Spleen (tissue), 7 donors: ENCODE measurements at regions not wholly inside any gene's neighbourhood (a gene's known extent, or its start where the extent isn't known, plus 50 kb on each side); places are given as distances from the start of the nearest gene placed in this dataset.

Source experiments
- POLR2A ChIP-seq, 3 donors: fragments of 450-650 bp; IDR thresholded peaks; one replicate each; pipeline ENCODE4 v1.5.1; 2017; ENCODE audit warnings: antibody characterized with exemption in 3 of 3, mild to moderate bottlenecking in 1 of 3
- POLR2AphosphoS5 ChIP-seq, 3 donors: sonication (generic); formaldehyde crosslinking; IDR thresholded peaks; one replicate each; pipeline ENCODE4 v1.5.1; 2017; ENCODE audit warnings: antibody characterized with exemption in 3 of 3
- TF ChIP-seq, protein P1 (sequence below), 11 experiments: fragments of 200-600 bp in 7 of 11; fragments of 450-650 bp in 4 of 11; sonication (generic) in 4 of 11; IDR thresholded peaks in 8 of 11; conservative IDR thresholded peaks in 3 of 11; 1 replicate in 7 of 11; 2 replicates in 4 of 11; pipeline versions ENCODE4 v1.4.0 to v1.8.0; 2016 to 2021; ENCODE audit warnings: antibody characterized with exemption in 11 of 11, inconsistent platforms in 4 of 11, mild to moderate bottlenecking in 1 of 11
- donor health status: DM: no; HTN: no; CAD: no; lungs with moderate emphysema.
- donor health status: DM: no; HTN: no; CAD: no.
- donor health status: DM: no; HTN: no; CAD: no.

- TF ChIP-seq, protein P1, sequence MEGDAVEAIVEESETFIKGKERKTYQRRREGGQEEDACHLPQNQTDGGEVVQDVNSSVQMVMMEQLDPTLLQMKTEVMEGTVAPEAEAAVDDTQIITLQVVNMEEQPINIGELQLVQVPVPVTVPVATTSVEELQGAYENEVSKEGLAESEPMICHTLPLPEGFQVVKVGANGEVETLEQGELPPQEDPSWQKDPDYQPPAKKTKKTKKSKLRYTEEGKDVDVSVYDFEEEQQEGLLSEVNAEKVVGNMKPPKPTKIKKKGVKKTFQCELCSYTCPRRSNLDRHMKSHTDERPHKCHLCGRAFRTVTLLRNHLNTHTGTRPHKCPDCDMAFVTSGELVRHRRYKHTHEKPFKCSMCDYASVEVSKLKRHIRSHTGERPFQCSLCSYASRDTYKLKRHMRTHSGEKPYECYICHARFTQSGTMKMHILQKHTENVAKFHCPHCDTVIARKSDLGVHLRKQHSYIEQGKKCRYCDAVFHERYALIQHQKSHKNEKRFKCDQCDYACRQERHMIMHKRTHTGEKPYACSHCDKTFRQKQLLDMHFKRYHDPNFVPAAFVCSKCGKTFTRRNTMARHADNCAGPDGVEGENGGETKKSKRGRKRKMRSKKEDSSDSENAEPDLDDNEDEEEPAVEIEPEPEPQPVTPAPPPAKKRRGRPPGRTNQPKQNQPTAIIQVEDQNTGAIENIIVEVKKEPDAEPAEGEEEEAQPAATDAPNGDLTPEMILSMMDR (IDR thresholded peaks at IDR 0.05 in 8 of 11, conservative IDR thresholded peaks at IDR 0.05 in 3 of 11) = no peak
- TF ChIP-seq POLR2AphosphoS5 (IDR thresholded peaks at IDR 0.05) = no peak
- no peak for TF ChIP-seq POLR2A (IDR thresholded peaks at IDR 0.05)
These were observed 270.1 kb upstream of the TNRC6C start for GRCh38 chr17:77688369-77688768.
